Keratinocyte (primary cell): ENCODE measurements at regions not wholly inside any gene's neighbourhood (a gene's known extent, or its start where the extent isn't known, plus 50 kb on each side); places are given as distances from the start of the nearest gene placed in this dataset.
"Not testable (repeated sequence)": the region's sequence is repeated elsewhere in the genome, so short reads cannot be mapped to it uniquely, and the experiment has no call there.

ENCODE experiments used
- EZH2 ChIP-seq: IDR thresholded peaks from one replicate; pipeline ENCODE4 v1.6.1; 2012; ENCODE audit warnings: inconsistent platforms, mild to moderate bottlenecking, low read length, moderate library complexity
- TF ChIP-seq, protein P1 (sequence below), 3 experiments: IDR thresholded peaks in 1 of 3; conservative IDR thresholded peaks in 1 of 3; optimal IDR thresholded peaks in 1 of 3; 2 replicates in 2 of 3; 3 replicates in 1 of 3; pipeline versions ENCODE3 to v1.5.1; 2011; ENCODE audit warnings: low read length in 3 of 3, mild to moderate bottlenecking in 3 of 3, moderate library complexity in 2 of 3, control low read depth in 1 of 3, inconsistent platforms in 1 of 3; ENCODE audit not compliant: insufficient read depth in 2 of 3; ENCODE audit errors: extremely low read depth in 1 of 3

DNA sequence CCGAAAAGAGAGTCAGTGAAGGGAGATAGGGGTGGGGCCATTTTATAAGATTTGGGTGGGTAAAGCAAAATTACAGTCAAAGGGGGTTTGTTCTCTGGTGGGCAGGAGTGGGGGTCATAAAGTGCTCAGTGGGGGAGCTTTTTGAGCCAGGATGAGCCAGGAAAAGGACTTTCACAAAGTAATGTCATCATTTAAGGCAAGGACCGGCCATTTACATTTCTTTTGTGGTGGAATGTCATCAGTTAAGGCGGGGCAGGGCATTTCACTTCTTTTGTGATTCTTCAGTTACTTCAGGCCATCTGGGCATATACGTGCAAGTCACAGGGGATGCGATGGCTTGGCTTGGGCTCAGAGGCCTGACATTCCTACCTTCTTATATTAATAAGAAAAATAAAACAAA is 511.6 kb downstream of the GRIN2A start:
- TF ChIP-seq, protein P1, sequence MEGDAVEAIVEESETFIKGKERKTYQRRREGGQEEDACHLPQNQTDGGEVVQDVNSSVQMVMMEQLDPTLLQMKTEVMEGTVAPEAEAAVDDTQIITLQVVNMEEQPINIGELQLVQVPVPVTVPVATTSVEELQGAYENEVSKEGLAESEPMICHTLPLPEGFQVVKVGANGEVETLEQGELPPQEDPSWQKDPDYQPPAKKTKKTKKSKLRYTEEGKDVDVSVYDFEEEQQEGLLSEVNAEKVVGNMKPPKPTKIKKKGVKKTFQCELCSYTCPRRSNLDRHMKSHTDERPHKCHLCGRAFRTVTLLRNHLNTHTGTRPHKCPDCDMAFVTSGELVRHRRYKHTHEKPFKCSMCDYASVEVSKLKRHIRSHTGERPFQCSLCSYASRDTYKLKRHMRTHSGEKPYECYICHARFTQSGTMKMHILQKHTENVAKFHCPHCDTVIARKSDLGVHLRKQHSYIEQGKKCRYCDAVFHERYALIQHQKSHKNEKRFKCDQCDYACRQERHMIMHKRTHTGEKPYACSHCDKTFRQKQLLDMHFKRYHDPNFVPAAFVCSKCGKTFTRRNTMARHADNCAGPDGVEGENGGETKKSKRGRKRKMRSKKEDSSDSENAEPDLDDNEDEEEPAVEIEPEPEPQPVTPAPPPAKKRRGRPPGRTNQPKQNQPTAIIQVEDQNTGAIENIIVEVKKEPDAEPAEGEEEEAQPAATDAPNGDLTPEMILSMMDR (optimal IDR thresholded peaks at IDR 0.05 in 1 of 3, IDR thresholded peaks at IDR 0.05 in 1 of 3, conservative IDR thresholded peaks at IDR 0.05 in 1 of 3; ENCODE audit: extremely low read depth in 1 of 3, insufficient read depth in 2 of 3, low read length in 3 of 3), result not testable (repeated sequence)
- TF ChIP-seq EZH2, result not testable (repeated sequence)
